HG03565 (cell line): ENCODE measurements at regions not wholly inside any gene's neighbourhood (a gene's known extent, or its start where the extent isn't known, plus 50 kb on each side); places are given as distances from the start of the nearest gene placed in this dataset.

Experiments
- ATAC-seq: cut with Tn5 transposase; IDR thresholded peaks from one replicate; pipeline ENCODE4 v1.9.1; 2021; ENCODE audit warnings: mild to moderate bottlenecking, moderate library complexity; ENCODE audit not compliant: unreplicated experiment

DNA sequence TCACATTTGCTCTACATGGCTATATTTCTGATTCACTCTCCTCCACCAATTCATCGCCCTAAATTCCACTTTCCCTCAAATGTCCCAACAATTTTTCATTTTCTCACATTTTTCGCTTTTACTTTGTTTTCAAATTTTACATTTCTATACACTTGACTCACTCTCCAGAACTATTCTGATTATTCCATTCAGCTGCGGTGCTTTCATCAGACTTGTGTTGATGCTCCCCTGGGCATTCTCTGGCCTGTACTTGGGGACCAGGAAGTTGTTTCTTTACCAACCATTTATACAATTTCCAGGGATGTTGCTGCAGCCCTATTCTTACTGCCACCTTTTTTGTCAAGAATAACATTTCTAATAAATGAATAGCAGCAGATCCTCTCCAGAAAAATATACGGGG, 444.8 kb downstream of the MAFB start:
- ATAC-seq = no peak

DNA sequence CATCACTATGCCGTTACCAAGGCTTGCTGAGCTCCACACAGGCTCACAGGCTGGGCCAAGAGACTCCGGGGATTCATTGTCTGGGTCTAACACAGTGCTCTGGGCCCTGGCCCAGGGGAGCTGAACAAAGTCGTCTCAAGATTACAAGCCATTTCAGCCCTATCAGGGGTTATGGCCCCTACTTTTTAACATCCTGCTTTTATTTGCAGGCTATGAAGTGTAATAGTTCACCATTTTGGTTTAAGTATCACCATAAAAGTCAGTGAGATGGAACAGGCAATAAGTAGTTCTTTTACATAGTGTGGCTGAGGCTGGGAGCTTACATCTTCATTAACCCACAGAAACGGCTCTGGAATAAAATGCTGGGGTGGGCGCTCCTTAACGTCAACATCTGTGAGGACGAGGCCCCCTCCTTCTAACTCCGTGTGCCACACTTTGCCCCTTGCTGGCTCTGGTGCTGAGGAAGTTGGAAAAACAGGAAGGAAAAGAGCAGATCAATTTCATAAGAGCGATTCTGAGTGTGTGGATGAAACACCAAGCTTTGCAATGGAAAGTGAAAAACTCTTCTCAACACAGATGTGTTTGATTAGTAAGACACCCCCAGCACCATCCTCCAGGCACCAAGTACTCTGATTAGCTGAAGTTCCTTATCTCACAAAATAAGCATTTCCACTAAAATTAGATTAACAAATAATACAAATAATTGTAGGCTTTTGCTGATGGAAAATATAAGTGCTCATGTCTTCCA, 447.3 kb downstream of the MAFB start:
- no peak for ATAC-seq

DNA sequence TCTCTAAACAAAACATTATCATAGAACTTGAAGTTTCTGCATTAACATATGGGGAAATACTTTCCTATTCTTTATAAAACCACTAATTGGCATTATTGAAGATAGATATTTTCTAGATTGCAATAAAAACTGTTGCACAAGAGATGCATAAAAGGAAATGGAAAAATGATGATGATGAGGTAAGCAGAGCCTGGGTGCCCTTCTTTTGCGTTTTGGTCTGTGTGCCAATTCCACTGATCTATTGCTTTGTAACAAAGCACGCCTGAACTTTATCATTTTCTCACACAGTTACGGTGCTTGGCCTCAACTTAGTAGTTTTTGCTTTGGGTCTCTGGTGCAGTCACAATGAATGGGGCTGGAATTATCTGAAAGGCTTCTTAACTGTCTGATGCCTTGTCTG, 450.5 kb downstream of the MAFB start:
- no peak for ATAC-seq

DNA sequence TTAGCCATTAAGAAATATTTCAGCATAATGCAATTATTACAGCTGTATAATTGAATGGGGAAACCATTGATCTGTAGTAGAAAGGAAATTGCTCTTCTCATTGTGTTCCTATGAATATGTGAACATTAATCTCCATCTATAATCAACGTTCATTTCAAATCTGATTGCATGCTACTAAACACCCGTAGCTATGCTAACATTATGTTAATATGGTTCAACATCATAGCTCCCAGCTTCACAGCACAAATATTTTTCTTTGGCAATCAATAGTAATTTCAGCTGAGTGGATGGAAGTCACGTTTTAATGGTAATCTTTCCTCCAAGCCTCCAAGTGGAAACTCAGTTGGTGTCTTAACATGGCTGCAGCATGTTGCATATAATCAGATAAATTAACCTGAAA, 454.4 kb downstream of the MAFB start:
- no peak for ATAC-seq

DNA sequence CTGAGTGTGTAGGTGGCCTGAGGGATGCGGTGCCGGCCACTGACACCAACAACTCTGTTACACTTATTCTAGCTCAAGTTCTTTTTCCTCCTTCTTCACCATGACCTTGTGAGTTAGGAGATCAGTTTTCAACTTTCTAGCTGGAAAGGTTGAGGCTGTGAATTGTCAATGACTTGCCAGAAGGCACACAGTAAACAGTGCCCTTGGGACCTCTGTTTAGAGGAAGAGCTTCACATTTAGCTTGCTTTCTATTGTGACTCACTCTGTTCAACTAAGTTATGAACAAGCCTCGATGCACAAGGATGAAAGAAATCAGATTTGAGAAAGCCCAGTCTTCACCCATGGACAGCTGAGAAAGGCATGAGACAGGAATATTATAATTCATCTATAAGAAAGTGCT, 455.6 kb downstream of the MAFB start:
- no peak for ATAC-seq

DNA sequence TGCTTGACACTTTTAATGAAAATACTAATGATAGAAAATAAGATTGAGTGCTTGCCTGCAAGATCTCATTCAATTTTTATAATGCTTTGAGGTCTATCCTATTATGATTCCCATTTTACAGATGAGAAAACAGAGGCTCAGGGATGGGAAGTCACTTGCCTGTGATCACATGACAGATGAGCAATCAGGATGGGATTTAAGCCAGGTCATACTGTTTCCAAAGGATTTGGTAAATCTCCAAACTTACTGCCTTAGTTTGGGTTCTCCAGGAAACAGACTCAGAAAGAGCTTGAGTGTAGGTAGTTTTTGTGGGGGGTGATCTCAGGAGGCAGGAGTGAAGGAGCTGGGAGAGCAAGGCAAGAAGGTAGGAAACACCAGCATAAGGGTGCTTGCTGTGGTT, 456.3 kb downstream of the MAFB start:
- no peak for ATAC-seq

DNA sequence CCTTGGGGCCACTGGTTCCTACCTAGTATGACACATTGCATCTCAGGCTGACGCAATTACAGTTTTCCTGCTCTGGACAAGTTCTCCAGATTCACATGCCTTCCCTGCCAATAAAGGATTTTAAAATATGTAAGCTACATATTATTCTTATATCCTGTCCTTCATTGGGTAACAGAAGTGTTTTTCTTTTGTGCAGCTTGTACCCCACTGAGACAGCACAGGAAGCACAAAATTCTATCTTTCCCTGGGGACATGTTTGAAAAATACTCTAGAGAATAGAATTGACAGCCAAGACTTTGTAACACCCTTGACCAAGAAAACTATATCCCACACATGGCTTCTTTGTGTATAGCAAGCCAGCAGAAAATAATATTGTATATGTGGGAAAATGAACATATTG, 456.8 kb downstream of the MAFB start:
- no peak for ATAC-seq

DNA sequence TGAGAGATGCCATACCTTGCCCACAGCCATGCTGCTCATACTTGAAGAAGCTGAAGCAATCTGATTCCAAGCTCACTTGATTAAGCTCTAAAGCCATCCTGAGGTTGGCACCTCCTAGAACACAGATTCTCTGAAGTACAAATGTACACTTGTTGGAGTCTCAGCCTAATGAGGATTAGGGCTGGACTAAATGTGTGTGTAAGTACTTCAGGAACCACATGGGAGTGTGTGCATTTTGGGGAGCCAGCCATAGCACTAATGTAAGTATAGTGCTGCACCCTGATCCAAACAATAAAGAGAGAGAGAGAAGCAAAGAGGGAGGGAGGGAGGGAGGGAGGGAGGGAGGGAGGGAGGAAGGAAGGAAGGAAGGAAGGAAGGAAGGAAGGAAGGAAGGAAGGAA, 458.6 kb downstream of the MAFB start:
- no peak for ATAC-seq

DNA sequence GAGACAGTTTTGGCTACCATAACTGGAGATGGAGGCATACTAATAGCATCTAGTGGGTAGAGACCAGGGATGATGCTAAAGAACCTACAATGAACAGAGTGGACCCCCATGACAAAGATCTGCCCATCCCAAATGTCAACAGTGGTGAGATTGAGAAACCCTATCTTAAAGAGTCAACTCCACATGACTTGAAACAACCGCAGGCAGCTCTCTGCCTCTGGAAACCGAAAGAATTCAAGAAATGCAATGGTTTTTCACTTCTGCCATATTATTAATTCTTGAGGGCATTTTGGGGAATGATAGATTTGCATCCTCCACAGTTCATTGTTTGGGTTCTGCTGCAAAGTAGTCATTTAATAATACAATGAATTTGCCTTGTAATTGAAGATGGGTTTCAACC, 463.4 kb downstream of the MAFB start:
- ATAC-seq = no peak

DNA sequence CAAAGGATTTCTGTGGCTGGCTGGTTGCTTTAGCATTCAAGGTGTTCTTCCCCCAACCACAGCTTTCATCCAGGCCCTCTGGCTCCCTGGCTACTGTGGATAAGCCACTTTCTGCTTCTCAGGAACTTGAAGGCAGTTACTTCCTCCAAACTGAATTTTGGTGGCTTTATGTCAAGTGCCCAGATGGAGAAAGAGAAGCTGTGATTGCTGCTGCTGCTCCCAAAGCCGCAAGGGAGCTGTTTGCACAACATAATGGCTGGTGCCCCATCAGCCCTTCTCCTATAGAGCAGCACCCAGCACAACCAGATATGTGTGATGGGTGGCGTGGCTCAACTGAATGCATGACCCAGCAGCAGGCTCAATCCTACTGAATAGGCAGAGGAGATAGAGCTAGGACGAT, 465.2 kb downstream of the MAFB start:
- ATAC-seq = no peak

DNA sequence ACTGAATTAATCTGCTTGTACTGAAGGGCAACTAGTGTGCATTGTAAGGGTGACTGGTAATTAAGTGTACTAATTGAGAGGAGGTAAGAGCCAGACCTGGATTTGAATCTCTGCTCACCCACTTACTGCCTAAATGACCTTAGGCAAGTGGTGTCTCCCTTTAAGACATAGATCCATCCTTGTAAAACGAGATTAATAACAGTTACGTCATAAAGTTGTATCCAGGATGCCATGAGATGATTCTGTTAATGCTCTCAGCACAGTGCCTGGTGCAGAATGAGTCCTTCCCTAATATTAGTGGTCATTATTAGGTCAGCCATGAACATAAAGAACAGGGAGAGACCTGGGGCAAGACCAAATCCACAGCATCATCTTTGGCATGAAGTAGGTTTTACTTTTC, 470.1 kb downstream of the MAFB start:
- ATAC-seq = no peak

DNA sequence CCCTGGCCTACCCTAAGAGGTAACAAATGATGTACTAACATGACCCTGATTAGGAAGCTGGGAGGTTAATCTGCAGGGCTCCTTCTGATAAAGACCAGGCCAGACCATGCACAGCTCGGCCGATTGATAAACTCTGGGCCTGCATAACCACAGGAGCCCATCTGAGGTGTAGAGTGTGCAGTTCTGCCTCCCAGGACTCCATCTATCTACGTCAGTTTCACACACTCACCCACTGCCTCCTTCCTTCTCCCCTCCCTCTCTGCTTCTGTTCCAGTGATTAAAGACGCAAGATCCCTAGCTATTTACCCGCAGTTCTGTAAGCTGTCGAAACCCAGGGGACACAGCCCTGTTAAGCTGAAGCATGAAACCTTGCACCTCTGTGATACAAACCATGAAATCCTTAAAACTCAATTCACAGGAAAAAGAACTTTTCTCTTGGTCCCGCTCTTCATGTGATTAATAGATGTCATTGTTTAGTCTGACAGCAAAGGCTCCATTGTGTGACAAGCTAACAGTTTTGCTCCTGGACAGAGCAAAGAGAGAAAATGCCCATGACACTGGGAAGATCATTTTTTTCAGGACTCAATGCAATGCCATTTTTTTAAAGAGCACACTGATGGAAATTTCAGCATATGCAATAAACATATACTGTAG, 470.6 kb downstream of the MAFB start:
- no peak for ATAC-seq

DNA sequence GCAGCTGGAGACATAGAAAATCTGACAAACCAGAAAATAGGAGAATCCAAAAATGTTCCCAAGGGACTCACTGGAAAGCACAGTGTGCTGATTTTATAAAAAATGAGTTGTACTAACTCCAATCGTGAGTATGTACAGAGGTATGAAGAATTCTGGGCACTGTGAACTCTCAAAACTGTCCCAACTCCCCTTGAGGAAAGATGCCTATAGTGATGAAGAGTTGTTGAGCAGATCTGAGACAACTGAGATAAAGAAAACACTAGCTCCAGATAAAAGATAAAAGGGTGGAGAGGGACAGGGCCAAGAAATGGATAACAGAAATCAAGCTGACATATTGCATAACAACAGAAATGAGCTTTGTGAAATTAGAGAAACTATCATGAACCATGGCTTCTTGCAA, 481.4 kb downstream of the MAFB start:
- ATAC-seq = no peak

DNA sequence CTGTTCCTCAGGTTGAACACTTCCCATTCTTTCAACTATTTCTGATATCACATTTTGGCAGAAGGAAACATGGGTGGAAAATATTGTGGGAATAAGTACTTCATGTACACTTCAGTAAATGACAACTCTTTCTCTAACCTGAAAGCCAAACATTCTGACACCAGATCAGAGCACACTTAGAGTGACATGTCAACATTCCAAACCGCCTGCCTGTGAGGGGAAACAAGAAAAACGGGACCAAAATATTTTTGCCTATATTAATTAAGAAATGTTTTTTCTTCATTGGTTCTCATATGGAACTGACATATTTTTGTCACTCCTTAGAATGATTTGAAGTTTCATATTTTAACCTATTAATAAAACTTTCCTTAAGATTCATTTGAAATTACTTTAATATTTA, 483.1 kb downstream of the MAFB start:
- ATAC-seq = no peak

DNA sequence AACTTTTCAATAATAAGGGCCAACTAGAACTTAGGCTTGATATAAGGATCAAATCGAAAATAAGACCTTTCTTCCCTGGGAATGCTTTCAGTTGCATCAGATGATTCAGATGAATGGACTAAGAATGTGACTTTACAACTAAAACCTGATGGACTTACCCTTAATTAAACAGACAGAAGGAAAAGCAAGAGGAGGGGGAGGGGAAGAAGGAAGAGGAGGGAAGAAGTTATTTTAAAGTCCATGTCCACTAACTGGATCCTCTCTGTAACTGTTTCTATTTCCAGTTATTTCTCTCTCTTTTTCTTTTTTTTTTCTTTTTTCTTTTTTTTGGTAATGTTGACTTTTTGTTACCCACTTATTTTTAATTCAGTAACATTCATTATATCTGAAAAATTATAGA, 486.0 kb downstream of the MAFB start:
- no peak for ATAC-seq

DNA sequence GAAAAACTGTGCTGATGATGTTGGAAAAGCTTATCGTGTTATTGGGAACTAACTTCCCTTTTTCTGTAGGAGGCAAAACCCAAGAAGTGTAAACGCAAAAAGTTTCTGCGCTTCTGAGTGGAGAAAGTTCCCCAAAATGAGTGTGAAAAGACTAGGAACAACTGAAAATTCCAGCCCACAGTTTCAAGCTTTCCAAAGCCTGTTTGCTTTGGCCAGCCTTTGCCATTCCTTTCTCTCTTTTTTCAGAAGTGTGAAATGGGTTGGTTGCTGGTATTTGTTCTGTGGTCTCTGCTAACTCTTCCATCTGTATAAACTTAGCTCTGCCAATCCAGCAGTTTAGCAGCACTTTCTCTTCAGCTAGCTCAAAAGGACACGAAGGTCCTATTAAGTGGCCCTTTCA, 491.3 kb downstream of the MAFB start:
- no peak for ATAC-seq

DNA sequence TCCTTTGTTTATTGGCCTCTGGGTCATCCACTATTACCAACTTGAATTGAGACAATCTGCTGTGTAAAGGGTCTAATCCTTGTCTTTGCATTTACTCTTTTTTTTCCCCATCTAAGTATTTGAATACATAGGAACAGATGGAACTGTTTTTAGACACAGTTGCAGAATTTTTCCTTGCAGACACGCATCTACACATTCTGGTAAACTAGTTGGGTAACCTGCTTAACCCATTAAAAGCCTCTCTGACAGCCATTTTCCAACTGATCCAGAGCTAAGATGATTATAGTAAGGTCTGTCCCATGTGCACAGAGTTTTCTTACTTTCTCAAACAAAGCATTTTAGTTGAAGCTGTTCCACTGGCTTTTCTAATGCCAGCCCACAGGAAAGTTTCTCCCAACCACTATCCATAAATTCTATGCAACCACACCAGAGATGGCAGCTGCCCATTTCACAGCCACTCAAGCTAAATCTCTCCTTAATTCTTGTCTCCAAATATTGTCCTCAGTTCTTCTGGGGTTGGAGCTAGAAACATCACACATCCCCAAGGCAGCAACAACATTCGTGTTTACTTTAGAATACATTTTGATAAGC, 492.1 kb downstream of the MAFB start:
- ATAC-seq = no peak

DNA sequence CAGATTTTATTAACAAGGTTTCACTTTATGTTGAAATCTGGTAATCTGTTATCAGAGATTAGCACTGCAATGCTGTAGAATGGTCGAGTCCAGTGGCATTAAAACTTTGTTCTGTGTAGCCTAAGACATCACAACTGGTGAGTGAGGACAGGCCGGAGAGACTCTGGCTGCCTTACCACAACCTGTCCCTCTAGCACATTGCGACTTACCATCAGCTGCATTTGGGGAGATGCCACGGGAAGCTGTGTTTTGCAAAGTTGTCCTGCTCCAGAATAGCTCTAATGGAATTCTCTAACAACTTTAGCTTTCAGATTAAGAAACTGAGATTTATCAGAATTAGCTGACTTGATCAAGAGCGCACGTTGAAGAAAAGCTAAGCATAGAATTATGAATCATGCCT, 493.3 kb downstream of the MAFB start:
- ATAC-seq = no peak

DNA sequence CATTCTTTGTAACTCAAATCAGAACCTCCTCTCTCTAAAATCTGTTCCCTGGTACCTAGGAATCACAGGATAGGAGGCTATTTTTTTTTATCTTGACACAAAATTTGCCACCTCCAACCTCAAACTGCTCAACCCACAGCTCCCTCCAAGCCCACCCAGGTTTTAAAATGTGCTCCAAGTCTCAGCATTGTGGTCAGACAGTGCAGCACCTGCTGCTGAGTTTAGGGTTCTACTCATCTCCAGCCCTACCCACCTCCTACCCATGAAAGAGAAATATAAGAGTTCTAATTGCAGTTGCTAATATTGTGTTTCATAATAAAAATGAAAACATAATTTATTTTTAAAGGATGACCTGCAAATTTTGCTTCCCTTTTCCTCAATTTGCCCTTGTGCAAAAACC, 496.5 kb downstream of the MAFB start:
- ATAC-seq = no peak

DNA sequence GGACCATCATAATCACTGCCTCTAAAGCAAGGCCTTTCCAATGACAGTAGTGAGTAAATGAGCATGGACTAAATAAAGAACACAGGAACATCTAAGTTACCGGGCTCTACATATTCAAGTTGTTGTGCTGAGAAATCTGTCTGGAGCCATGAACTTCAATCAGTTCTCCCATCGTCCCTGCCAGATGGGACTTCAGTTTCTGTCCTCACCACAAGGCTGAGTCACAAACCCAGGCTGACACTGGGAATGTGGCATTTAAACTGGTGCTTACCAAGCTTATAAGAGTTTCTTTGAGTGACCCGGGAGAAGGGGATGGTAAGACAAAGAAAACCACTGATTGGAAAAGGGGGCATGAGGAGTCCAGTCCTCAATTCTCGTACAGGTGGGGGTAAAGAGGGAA, 497.0 kb downstream of the MAFB start:
- ATAC-seq = no peak

DNA sequence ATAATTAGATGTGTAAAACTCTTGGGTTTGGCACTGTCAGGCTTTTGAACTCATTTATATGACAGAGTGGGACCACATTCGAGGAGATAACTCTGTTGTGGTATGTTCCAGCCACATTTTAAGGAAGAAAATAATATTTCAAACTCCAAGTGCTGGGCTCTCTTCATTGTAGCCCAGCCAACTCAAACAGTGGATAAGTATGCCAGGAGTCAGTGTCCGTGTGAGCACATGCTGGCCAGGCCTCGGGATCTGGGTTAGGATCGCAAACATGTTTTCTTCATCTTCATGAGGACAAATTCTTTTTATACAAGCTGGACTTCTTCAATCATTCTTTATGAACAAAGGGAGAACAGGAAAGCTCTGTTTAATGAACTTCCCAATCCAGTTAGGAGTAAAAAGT, 497.5 kb downstream of the MAFB start:
- ATAC-seq = no peak

DNA sequence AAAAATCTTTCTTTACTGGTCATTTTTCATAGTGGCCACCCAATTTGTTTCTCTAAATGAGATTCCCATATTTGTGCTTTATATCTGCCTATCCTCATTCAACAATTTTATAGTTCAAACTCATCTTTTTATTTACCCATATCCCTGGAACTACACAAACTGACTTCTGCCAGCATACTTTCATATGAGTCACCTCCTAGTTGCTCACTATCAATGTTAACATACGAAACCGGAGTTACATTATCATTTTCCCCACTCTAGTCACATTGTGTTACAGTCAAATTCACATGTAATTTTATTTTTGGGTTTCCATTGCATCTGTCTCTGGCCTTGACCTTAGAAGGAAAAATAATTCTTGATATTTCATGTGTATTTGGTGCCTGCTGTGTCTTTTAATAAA, 499.4 kb downstream of the MAFB start:
- ATAC-seq = no peak

DNA sequence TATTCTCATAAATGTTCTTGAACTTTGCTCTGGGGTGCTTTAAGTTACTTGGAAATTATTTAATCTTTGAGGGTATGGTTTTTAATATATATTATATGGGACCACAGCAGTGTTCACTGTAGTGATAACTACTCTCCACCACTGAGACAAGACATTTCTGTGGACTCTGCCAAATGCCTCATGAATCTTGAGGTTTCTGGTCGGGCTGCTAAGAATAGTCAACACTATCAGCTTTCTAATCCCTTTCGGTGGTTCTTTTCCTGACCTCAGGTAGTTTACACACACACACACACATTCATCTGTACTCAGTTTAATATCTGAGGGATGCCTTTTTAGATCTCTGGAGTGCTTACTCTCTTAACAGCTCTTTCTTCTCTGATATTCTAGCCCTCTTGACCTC, 500.7 kb downstream of the MAFB start:
- no peak for ATAC-seq
